ENCODE measurements at regions not wholly inside any gene's neighbourhood (a gene's known extent, or its start where the extent isn't known, plus 50 kb on each side); places are given as distances from the start of the nearest gene placed in this dataset.

GRCh38 chr4:65265526-65265925 lies 404.8 kb downstream of the EPHA5 start:
- no peaks in the 10 kb centered on the region for H3K36me3 ChIP-seq
- H3K27me3 ChIP-seq, result no peaks in the 10 kb centered on the region
- intact Hi-C loops (cut with DNase I; ENCODE audit: low total_unique reads), result no loop called here
- H3K4me1 ChIP-seq, result no peaks in the 10 kb centered on the region
- no peak overlapping the region for H3K27ac ChIP-seq
- TF ChIP-seq POLR2A (IDR thresholded peaks at IDR 0.05) (no peak), CTCF (IDR thresholded peaks at IDR 0.05) (no peak)
- H3K4me3 ChIP-seq, result no peak overlapping the region
- DNase-seq, result no peak
- H3K9me3 ChIP-seq, result no peaks in the 10 kb centered on the region

GRCh38 chr4:65259296-65259695 lies 411.0 kb downstream of the EPHA5 start:
- no peaks in the 10 kb centered on the region for H3K4me1 ChIP-seq
- no peak for TF ChIP-seq CTCF (IDR thresholded peaks at IDR 0.05)
- TF ChIP-seq POLR2A (IDR thresholded peaks at IDR 0.05), result no peak
- no peak overlapping the region for H3K4me3 ChIP-seq
- H3K9me3 ChIP-seq, result no peaks in the 10 kb centered on the region
- no peak overlapping the region for H3K27ac ChIP-seq
- DNase-seq, result no peak
- no peaks in the 10 kb centered on the region for H3K36me3 ChIP-seq
- H3K27me3 ChIP-seq, result no peaks in the 10 kb centered on the region
- intact Hi-C loops (cut with DNase I; ENCODE audit: low total_unique reads), result no loop called here

- no peak for DNase-seq
- no peak overlapping the region for H3K4me3 ChIP-seq
- no peaks in the 10 kb centered on the region for H3K36me3 ChIP-seq
- intact Hi-C loops (cut with DNase I; ENCODE audit: low total_unique reads), result no loop called here
- TF ChIP-seq POLR2A (IDR thresholded peaks at IDR 0.05) (no peak), CTCF (IDR thresholded peaks at IDR 0.05) (no peak)
- no peaks in the 10 kb centered on the region for H3K9me3 ChIP-seq
- H3K27me3 ChIP-seq, result no peaks in the 10 kb centered on the region
- no peaks in the 10 kb centered on the region for H3K4me1 ChIP-seq
- H3K27ac ChIP-seq, result no peak overlapping the region
Observed at GRCh38 chr4:65250916-65251315, 419.4 kb downstream of the EPHA5 start.

GRCh38 chr4:65249111-65249510 lies 421.2 kb downstream of the EPHA5 start:
- Histone ChIP-seq H3K9me3 (no peaks in the 10 kb centered on the region), H3K36me3 (no peaks in the 10 kb centered on the region), H3K4me1 (no peaks in the 10 kb centered on the region), H3K27ac (no peak overlapping the region), H3K4me3 (no peak overlapping the region), H3K27me3 (no peaks in the 10 kb centered on the region)
- intact Hi-C loops (cut with DNase I; ENCODE audit: low total_unique reads), result no loop called here
- no peak for DNase-seq
- TF ChIP-seq POLR2A (IDR thresholded peaks at IDR 0.05) (no peak), CTCF (IDR thresholded peaks at IDR 0.05) (no peak)

- intact Hi-C loops (cut with DNase I; ENCODE audit: low total_unique reads), result no loop called here
- Histone ChIP-seq H3K4me1 (no peaks in the 10 kb centered on the region), H3K27me3 (no peaks in the 10 kb centered on the region), H3K27ac (no peak overlapping the region), H3K9me3 (no peaks in the 10 kb centered on the region), H3K36me3 (no peaks in the 10 kb centered on the region), H3K4me3 (no peak overlapping the region)
- TF ChIP-seq CTCF (IDR thresholded peaks at IDR 0.05), result no peak
- no peak for TF ChIP-seq POLR2A (IDR thresholded peaks at IDR 0.05)
- no peak for DNase-seq
Observed at GRCh38 chr4:65242156-65242846, 428.0 kb downstream of the EPHA5 start.

Data from uterus (tissue), 3 donors.